ENCODE measurements at regions not wholly inside any gene's neighbourhood (a gene's known extent, or its start where the extent isn't known, plus 50 kb on each side); places are given as distances from the start of the nearest gene placed in this dataset.

- Mint-ChIP-seq H3K9me3 (peaks cover 7% of the 10 kb centered on the region), H3K36me3 (ENCODE audit: low read depth) (no peaks in the 10 kb centered on the region), H3K27ac (no peak overlapping the region), H3K4me1 (ENCODE audit: low read depth) (no peaks in the 10 kb centered on the region), H3K4me3 (no peak overlapping the region), H3K27me3 (ENCODE audit: insufficient read depth) (no peaks in the 10 kb centered on the region)
- intact Hi-C loops (cut with micrococcal nuclease) = no loop called here
- no peak for DNase-seq (ENCODE audit: low spot score)
These were observed 770.3 kb upstream of the SLC35B3 start for GRCh38 chr6:9205645-9206044.

- H3K4me3 Mint-ChIP-seq = no peak overlapping the region
- intact Hi-C loops (cut with micrococcal nuclease) = no loop called here
These were observed 768.8 kb upstream of the SLC35B3 start for GRCh38 chr6:9204171-9204570.

GRCh38 chr6:9200712-9201111 is 765.4 kb upstream of the SLC35B3 start:
- H3K27ac Mint-ChIP-seq = no peak overlapping the region
- no peak for DNase-seq (ENCODE audit: low spot score)
- H3K4me3 Mint-ChIP-seq = no peak overlapping the region
- H3K36me3 Mint-ChIP-seq (ENCODE audit: low read depth) = no peaks in the 10 kb centered on the region
- no peaks in the 10 kb centered on the region for H3K27me3 Mint-ChIP-seq (ENCODE audit: insufficient read depth)
- intact Hi-C loops (cut with micrococcal nuclease) = no loop called here
- H3K9me3 Mint-ChIP-seq = peaks cover 7% of the 10 kb centered on the region
- no peaks in the 10 kb centered on the region for H3K4me1 Mint-ChIP-seq (ENCODE audit: low read depth)

More at GRCh38 chr6:9204171-9204570, 768.8 kb upstream of the SLC35B3 start:
- H3K36me3 Mint-ChIP-seq (ENCODE audit: low read depth) = no peaks in the 10 kb centered on the region
- DNase-seq (ENCODE audit: low spot score) = no peak
- no peaks in the 10 kb centered on the region for H3K27me3 Mint-ChIP-seq (ENCODE audit: insufficient read depth)
- H3K27ac Mint-ChIP-seq = no peak overlapping the region
- no peaks in the 10 kb centered on the region for H3K4me1 Mint-ChIP-seq (ENCODE audit: low read depth)
- H3K9me3 Mint-ChIP-seq = peaks cover 7% of the 10 kb centered on the region

GRCh38 chr6:9197726-9198125 is 762.4 kb upstream of the SLC35B3 start:
- intact Hi-C loops (cut with micrococcal nuclease) = no loop called here
- no peak for DNase-seq (ENCODE audit: low spot score)
- H3K4me3 Mint-ChIP-seq = no peak overlapping the region
- H3K27ac Mint-ChIP-seq = no peak overlapping the region
- H3K9me3 Mint-ChIP-seq = no peaks in the 10 kb centered on the region
- H3K36me3 Mint-ChIP-seq (ENCODE audit: low read depth) = no peaks in the 10 kb centered on the region
- H3K27me3 Mint-ChIP-seq (ENCODE audit: insufficient read depth) = no peaks in the 10 kb centered on the region
- no peaks in the 10 kb centered on the region for H3K4me1 Mint-ChIP-seq (ENCODE audit: low read depth)

- H3K36me3 Mint-ChIP-seq (ENCODE audit: low read depth) = no peaks in the 10 kb centered on the region
- H3K4me1 Mint-ChIP-seq (ENCODE audit: low read depth) = no peaks in the 10 kb centered on the region
- H3K27ac Mint-ChIP-seq = no peak overlapping the region
- DNase-seq (ENCODE audit: low spot score) = no peak
- H3K27me3 Mint-ChIP-seq (ENCODE audit: insufficient read depth) = no peaks in the 10 kb centered on the region
- H3K4me3 Mint-ChIP-seq = no peak overlapping the region
- intact Hi-C loops (cut with micrococcal nuclease) = no loop called here
- H3K9me3 Mint-ChIP-seq = no peaks in the 10 kb centered on the region
These were observed 760.0 kb upstream of the SLC35B3 start for GRCh38 chr6:9195322-9195721.

- Mint-ChIP-seq H3K4me1 (ENCODE audit: low read depth) (no peaks in the 10 kb centered on the region), H3K27ac (no peak overlapping the region), H3K4me3 (no peak overlapping the region), H3K9me3 (no peaks in the 10 kb centered on the region), H3K27me3 (ENCODE audit: insufficient read depth) (no peaks in the 10 kb centered on the region), H3K36me3 (ENCODE audit: low read depth) (no peaks in the 10 kb centered on the region)
- DNase-seq (ENCODE audit: low spot score) = no peak
- intact Hi-C loops (cut with micrococcal nuclease) = no loop called here
These were observed 757.1 kb upstream of the SLC35B3 start for GRCh38 chr6:9192405-9192909.

- H3K27me3 Mint-ChIP-seq (ENCODE audit: insufficient read depth) = no peaks in the 10 kb centered on the region
- intact Hi-C loops (cut with micrococcal nuclease) = no loop called here
- H3K36me3 Mint-ChIP-seq (ENCODE audit: low read depth) = no peaks in the 10 kb centered on the region
- peaks cover 5% of the 10 kb centered on the region for H3K9me3 Mint-ChIP-seq
- H3K4me3 Mint-ChIP-seq = no peak overlapping the region
- DNase-seq (ENCODE audit: low spot score) = no peak
- H3K27ac Mint-ChIP-seq = no peak overlapping the region
- H3K4me1 Mint-ChIP-seq (ENCODE audit: low read depth) = no peaks in the 10 kb centered on the region
These were observed 750.8 kb upstream of the SLC35B3 start for GRCh38 chr6:9186148-9186547.

GRCh38 chr6:9178071-9178470 is 742.7 kb upstream of the SLC35B3 start:
- no peak for DNase-seq (ENCODE audit: low spot score)
- Mint-ChIP-seq H3K36me3 (ENCODE audit: low read depth) (no peaks in the 10 kb centered on the region), H3K4me1 (ENCODE audit: low read depth) (no peaks in the 10 kb centered on the region), H3K27ac (no peak overlapping the region), H3K27me3 (ENCODE audit: insufficient read depth) (no peaks in the 10 kb centered on the region), H3K4me3 (no peak overlapping the region), H3K9me3 (no peaks in the 10 kb centered on the region)
- intact Hi-C loops (cut with micrococcal nuclease) = loop anchor here (5.0 kb wide), 1 partner anchor 809 kb away; no protein-coding TSS in a partner anchor

GRCh38 chr6:9173229-9173628 is 737.9 kb upstream of the SLC35B3 start:
- Mint-ChIP-seq H3K9me3 (no peaks in the 10 kb centered on the region), H3K27ac (no peak overlapping the region), H3K36me3 (ENCODE audit: low read depth) (no peaks in the 10 kb centered on the region), H3K4me3 (no peak overlapping the region), H3K4me1 (ENCODE audit: low read depth) (no peaks in the 10 kb centered on the region), H3K27me3 (ENCODE audit: insufficient read depth) (no peaks in the 10 kb centered on the region)
- no peak for DNase-seq (ENCODE audit: low spot score)
- intact Hi-C loops (cut with micrococcal nuclease) = no loop called here

- H3K4me3 Mint-ChIP-seq = no peak overlapping the region
- H3K4me1 Mint-ChIP-seq (ENCODE audit: low read depth) = no peaks in the 10 kb centered on the region
- H3K27me3 Mint-ChIP-seq (ENCODE audit: insufficient read depth) = no peaks in the 10 kb centered on the region
- no peak overlapping the region for H3K27ac Mint-ChIP-seq
- no peak for DNase-seq (ENCODE audit: low spot score)
- intact Hi-C loops (cut with micrococcal nuclease) = no loop called here
- H3K9me3 Mint-ChIP-seq = no peaks in the 10 kb centered on the region
- no peaks in the 10 kb centered on the region for H3K36me3 Mint-ChIP-seq (ENCODE audit: low read depth)
These were observed 736.8 kb upstream of the SLC35B3 start for GRCh38 chr6:9172096-9172495.

GRCh38 chr6:9168669-9169068 is 733.3 kb upstream of the SLC35B3 start:
- H3K36me3 Mint-ChIP-seq (ENCODE audit: low read depth) = no peaks in the 10 kb centered on the region
- no peaks in the 10 kb centered on the region for H3K27me3 Mint-ChIP-seq (ENCODE audit: insufficient read depth)
- H3K4me1 Mint-ChIP-seq (ENCODE audit: low read depth) = no peaks in the 10 kb centered on the region
- H3K9me3 Mint-ChIP-seq = no peaks in the 10 kb centered on the region
- no peak overlapping the region for H3K4me3 Mint-ChIP-seq
- intact Hi-C loops (cut with micrococcal nuclease) = no loop called here
- H3K27ac Mint-ChIP-seq = no peak overlapping the region
- DNase-seq (ENCODE audit: low spot score) = no peak

- no peaks in the 10 kb centered on the region for H3K36me3 Mint-ChIP-seq (ENCODE audit: low read depth)
- DNase-seq (ENCODE audit: low spot score) = no peak
- no peaks in the 10 kb centered on the region for H3K4me1 Mint-ChIP-seq (ENCODE audit: low read depth)
- no peaks in the 10 kb centered on the region for H3K27me3 Mint-ChIP-seq (ENCODE audit: insufficient read depth)
- H3K4me3 Mint-ChIP-seq = no peak overlapping the region
- H3K9me3 Mint-ChIP-seq = no peaks in the 10 kb centered on the region
- H3K27ac Mint-ChIP-seq = no peak overlapping the region
- intact Hi-C loops (cut with micrococcal nuclease) = no loop called here
These were observed 726.4 kb upstream of the SLC35B3 start for GRCh38 chr6:9161731-9162130.

GRCh38 chr6:9159051-9159450 is 723.7 kb upstream of the SLC35B3 start:
- DNase-seq (ENCODE audit: low spot score) = no peak
- Mint-ChIP-seq H3K27me3 (ENCODE audit: insufficient read depth) (no peaks in the 10 kb centered on the region), H3K27ac (no peak overlapping the region), H3K9me3 (no peaks in the 10 kb centered on the region), H3K4me1 (ENCODE audit: low read depth) (no peaks in the 10 kb centered on the region), H3K36me3 (ENCODE audit: low read depth) (no peaks in the 10 kb centered on the region), H3K4me3 (no peak overlapping the region)
- intact Hi-C loops (cut with micrococcal nuclease) = no loop called here

- intact Hi-C loops (cut with micrococcal nuclease) = no loop called here
- Mint-ChIP-seq H3K27me3 (ENCODE audit: insufficient read depth) (no peaks in the 10 kb centered on the region), H3K4me1 (ENCODE audit: low read depth) (no peaks in the 10 kb centered on the region), H3K36me3 (ENCODE audit: low read depth) (no peaks in the 10 kb centered on the region), H3K27ac (no peak overlapping the region), H3K4me3 (no peak overlapping the region), H3K9me3 (no peaks in the 10 kb centered on the region)
- no peak for DNase-seq (ENCODE audit: low spot score)
These were observed 720.5 kb upstream of the SLC35B3 start for GRCh38 chr6:9155836-9156235.
